G401 (cell line): ENCODE measurements at regions not wholly inside any gene's neighbourhood (a gene's known extent, or its start where the extent isn't known, plus 50 kb on each side); places are given as distances from the start of the nearest gene placed in this dataset.
A peak's percentile ranks its signal among the peaks of the same experiment; 100 is the strongest.
"Not testable (repeated sequence)": the region's sequence is repeated elsewhere in the genome, so short reads cannot be mapped to it uniquely, and the experiment has no call there.

Experiments
- DNase-seq: peaks from one replicate; pipeline ENCODE4 v3.0.0-alpha.2; 2015; ENCODE audit warnings: low spot score
- in situ Hi-C: cut with HindIII; loops from 2 replicates; pipeline ENCODE4 v1.10.0; 2016; ENCODE audit warnings: low sequenced_read_pairs, mixed read lengths

DNA sequence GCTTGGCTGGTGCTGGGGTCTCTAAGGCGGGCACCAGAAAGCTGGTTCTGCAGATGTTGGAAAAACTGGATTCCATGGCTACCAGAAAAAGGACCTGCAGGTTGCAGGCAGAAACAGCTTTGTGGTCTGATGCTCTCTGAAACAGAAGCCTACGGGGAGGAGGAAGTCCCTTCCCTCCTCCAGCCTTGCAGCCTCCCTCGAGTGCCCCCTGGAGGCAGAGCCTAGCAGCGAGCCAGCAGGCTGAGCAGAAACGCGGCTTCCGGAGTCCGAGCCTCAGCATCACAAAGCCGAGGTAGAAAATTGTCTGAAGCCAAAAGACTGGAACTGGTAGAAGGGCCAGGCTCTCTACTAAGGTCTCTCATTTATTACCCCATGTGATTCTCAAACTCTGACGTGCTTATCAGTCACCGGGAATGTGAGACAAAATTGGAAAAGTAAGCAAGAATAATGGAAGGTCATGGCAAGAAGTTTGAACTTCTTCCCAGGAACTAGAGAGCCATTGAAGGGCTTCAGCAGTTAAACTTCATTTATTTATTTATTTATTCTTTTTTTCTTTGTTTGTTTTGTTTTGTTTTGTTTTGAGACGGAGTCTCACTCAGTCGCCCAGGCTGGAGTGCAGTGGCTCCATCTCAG lies 82.2 kb upstream of the CPSF6 start:
- DNase-seq = peak; percentile 51
- in situ Hi-C loops = no loop called here

GRCh38 chr12:69161829-69162228 lies 77.5 kb upstream of the CPSF6 start:
- DNase-seq = no peak
- in situ Hi-C loops = no loop called here

GRCh38 chr12:69163681-69164362 lies 75.5 kb upstream of the CPSF6 start:
- in situ Hi-C loops = no loop called here
- DNase-seq = no peak

GRCh38 chr12:69167648-69168165 lies 71.7 kb upstream of the CPSF6 start:
- DNase-seq = no peak
- in situ Hi-C loops = no loop called here

GRCh38 chr12:69168363-69168762 lies 71.0 kb upstream of the CPSF6 start:
- in situ Hi-C loops = no loop called here
- no peak for DNase-seq

DNA sequence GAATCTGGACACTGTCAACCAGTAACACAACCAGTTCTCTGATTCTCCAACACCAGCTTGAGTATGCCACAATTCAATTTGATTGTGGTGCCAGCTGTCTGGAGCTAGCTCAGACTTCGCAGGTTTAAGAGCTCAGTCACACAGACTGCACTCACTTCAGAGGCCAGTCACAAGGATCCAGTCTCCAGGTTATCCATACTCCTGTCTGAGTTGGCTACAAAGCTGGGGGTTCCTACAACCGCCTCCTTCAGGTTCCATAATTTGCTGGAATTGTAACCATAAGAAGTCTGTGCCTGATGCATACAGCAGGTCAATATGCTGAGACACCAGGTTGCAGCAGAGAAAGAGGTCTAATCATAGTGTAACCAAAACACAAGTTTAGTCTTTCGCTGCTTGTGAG lies 70.5 kb upstream of the CPSF6 start:
- DNase-seq = no peak
- in situ Hi-C loops = no loop called here

GRCh38 chr12:69170293-69170692 lies 69.1 kb upstream of the CPSF6 start:
- no peak for DNase-seq
- in situ Hi-C loops = no loop called here

DNA sequence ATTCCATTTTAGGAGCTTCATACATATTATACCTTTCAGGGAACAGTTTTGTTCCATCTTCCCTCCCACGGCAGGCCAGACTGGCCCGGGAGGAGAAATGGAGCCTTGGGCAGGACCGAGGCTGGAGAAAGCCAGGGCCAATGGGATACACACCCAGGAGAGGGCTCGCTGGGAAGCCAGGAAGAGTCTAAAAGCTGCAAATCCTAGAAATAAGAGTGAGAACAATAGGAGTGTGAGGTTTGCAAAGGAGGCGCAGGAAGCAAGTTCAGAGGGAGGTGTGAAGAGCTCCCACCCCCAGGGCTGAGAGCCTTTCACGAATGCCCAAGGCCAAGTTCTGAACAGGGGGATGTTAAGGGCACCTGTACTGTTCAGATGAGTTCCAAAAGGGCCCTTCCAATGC lies 67.5 kb upstream of the CPSF6 start:
- in situ Hi-C loops = no loop called here
- DNase-seq = no peak

DNA sequence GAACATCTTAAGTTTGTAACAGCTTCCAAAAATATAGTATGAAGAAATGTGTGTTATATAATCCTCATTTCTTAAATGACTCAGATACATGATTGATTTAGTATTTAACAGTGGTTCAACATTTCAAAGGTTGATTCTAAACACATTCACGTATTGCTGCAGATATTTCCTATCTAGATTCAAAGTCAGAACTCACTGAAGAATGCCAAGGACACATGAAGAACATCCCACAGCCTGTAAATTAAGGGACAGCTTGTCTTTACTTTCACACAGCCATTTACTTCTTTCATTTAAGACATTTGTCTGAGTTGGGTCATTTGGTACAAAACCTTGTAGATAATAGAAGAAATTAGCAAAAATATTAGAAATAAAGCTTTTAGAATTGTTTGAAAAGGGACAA lies 66.9 kb upstream of the CPSF6 start:
- no peak for DNase-seq
- in situ Hi-C loops = no loop called here

DNA sequence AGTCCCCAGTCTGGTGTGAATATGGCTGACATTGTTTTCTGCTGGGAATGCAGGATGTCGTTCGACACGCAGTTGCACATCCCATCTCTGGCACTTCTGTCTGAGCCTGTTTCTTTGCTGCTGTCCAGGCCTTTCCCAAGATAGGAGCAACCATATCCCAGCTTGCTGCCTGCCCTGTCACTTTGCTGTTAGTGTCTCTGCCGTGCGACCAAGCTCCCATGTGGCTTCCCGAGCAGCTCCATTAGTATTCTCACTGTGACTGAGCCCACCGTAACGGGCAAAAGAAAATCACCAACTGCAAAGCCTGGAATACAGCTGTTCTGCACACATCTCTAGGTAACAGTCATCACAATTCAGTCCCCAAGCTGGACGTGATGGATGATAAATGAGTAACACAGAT lies 66.0 kb upstream of the CPSF6 start:
- no peak for DNase-seq
- in situ Hi-C loops = no loop called here

- no peak for DNase-seq
- in situ Hi-C loops = no loop called here
Observed at GRCh38 chr12:69179786-69180185, 59.6 kb upstream of the CPSF6 start.

GRCh38 chr12:69187572-69187971 lies 51.8 kb upstream of the CPSF6 start:
- in situ Hi-C loops, DNase-seq: not testable (repeated sequence)

GRCh38 chr12:69189378-69189978 lies 49.9 kb upstream of the CPSF6 start:
- in situ Hi-C loops = no loop called here
- DNase-seq = no peak
